22Rv1 (cell line): ENCODE measurements at regions not wholly inside any gene's neighbourhood (a gene's known extent, or its start where the extent isn't known, plus 50 kb on each side); places are given as distances from the start of the nearest gene placed in this dataset.
A peak's percentile ranks its signal among the peaks of the same experiment; 100 is the strongest.

Experiments used
- H3K27ac ChIP-seq: fragments of 450-650 bp; 2 replicates; pipeline ENCODE4 v1.5.1; 2017
- ZFX ChIP-seq: fragments of 450-650 bp; IDR thresholded peaks from 2 replicates; pipeline ENCODE4 v1.6.1; 2017; ENCODE audit warnings: antibody characterized with exemption, borderline replicate concordance
- TF ChIP-seq, protein P1 (sequence below): fragments of 450-650 bp; IDR thresholded peaks from 2 replicates; pipeline ENCODE4 v1.5.1; 2017; ENCODE audit warnings: mild to moderate bottlenecking

DNA sequence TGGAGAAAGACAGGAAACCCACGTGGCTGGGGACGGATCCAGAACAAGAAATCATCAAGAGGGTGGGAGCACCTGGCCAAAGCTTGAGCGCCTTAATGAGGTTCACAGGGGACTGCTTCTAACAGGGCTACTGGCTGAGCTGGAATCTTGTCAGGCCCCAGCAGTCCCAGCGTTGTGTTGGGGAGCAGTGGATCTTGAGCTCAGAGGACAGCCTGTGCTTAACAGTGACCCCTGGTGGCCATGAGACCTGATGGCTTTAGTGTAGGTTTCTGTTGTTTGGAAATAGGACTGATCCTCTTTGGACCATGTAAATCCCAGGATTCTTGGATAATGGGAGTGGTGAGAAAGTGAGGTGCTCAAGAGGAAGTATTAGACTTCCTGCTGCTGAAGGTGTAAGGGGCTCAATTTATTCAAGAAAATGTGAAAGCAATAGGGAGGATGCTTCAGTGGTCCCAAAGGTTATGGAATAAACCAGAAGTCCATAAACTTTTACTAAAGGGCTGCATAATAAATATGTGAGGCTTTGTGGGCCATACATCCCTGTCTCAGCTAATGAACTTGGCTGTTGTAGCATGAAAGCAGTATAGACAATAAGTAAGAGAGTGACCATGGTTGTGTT, 216.2 kb downstream of the NFATC2 start:
- H3K27ac ChIP-seq: no peak overlapping the region
- no peak for TF ChIP-seq ZFX
- TF ChIP-seq, protein P1, sequence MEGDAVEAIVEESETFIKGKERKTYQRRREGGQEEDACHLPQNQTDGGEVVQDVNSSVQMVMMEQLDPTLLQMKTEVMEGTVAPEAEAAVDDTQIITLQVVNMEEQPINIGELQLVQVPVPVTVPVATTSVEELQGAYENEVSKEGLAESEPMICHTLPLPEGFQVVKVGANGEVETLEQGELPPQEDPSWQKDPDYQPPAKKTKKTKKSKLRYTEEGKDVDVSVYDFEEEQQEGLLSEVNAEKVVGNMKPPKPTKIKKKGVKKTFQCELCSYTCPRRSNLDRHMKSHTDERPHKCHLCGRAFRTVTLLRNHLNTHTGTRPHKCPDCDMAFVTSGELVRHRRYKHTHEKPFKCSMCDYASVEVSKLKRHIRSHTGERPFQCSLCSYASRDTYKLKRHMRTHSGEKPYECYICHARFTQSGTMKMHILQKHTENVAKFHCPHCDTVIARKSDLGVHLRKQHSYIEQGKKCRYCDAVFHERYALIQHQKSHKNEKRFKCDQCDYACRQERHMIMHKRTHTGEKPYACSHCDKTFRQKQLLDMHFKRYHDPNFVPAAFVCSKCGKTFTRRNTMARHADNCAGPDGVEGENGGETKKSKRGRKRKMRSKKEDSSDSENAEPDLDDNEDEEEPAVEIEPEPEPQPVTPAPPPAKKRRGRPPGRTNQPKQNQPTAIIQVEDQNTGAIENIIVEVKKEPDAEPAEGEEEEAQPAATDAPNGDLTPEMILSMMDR: peak; percentile 77

DNA sequence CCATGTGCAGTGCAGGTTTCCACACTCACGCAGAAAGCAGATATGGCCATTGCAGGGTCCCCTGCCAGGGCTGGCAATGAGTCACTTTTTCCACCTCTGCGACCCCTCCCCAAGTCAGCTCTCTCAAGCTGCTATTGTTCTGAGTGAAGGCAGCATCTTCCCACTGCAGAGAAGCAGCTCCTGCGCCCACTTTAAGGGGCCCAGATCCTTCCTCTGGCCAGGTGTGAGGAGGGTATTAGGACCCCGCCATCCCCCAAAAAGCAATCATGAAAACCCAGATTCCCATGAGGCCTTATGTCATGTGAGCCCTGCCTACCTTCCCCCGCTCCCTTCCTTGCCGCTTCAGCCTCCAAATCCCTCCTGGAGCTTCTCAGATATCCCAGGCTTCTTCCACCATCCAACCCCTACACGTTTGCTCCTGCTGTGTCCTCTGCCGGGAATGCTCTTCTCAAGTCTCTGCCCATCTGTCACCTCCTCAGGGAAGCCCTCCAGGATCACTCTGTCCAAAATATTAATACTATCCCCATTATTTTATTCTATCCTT, 220.3 kb downstream of the NFATC2 start:
- no peak for TF ChIP-seq ZFX
- TF ChIP-seq, protein P1: no peak
- no peak overlapping the region for H3K27ac ChIP-seq

DNA sequence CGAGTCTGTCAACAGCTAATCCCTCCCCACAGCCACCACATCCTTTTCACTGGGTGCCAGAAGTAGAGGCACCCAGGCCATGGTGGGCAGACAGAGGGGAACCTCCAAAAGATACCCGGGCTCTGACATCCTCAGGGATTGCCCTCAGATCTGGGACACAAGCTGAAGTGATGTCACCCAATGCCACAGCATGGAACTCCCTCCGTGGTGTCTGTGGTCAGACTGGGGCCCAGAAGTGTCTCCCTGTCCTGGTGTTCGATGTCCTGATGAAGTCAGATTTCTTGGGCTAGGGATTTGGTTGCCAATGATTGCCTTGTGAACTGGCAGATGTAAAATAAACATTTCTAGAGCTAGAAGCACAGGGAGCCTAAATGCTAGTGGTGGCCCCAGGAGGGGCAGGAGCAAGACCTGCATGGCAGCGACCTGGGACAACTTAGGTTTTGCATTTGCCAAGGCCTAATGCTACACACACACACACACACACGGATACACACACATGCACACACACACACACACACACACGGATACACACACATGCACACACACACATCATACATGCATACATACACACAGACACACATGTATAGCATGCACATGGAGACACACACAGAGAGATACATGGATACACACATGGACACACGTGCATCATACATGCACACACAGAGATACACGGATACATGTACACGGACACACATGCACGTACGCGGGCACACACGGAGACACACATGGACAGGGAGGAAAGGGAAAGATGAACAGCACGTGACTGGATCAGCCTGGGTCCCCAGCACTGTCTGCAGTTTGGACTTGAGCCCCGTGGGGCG, 221.0 kb downstream of the NFATC2 start:
- TF ChIP-seq, protein P1: no peak
- TF ChIP-seq ZFX: no peak
- no peak overlapping the region for H3K27ac ChIP-seq

GRCh38 chr20:51319522-51319921, 223.0 kb downstream of the NFATC2 start:
- no peak overlapping the region for H3K27ac ChIP-seq
- TF ChIP-seq, protein P1: no peak
- TF ChIP-seq ZFX: no peak

- no peak overlapping the region for H3K27ac ChIP-seq
- TF ChIP-seq, protein P1: peak; percentile 69
- TF ChIP-seq ZFX: no peak
Observed at GRCh38 chr20:51318058-51318949, 224.2 kb downstream of the NFATC2 start.

DNA sequence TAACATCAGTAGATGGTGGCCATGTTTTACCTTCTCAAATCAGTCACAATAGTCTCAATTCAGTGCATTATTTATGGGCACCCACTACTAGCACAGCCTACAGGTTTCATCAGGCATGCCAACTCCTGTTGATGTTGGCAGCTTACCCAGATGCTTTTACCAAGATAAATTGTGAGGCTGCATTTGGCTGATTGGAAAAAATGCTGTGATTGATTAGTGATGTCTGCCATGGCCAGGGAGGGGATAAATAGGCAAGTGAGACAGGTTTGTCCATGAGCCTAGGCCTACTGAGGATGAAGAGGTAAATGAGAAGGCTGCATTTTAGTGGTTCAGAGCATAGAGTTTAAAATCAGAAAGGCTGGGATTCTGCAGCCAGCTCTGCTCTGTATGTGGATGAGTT, 227.1 kb downstream of the NFATC2 start:
- no peak for TF ChIP-seq ZFX
- TF ChIP-seq, protein P1: no peak
- no peak overlapping the region for H3K27ac ChIP-seq
